Activated effector memory CD4-positive, alpha-beta T cell treated with anti-CD3 and anti-CD28 coated beads, Interleukin-2, amount 50 U/mL, for 16 hours (primary cell): ENCODE measurements at regions not wholly inside any gene's neighbourhood (a gene's known extent, or its start where the extent isn't known, plus 50 kb on each side); places are given as distances from the start of the nearest gene placed in this dataset.
A peak's percentile ranks its signal among the peaks of the same experiment; 100 is the strongest.

Experiments
- DNase-seq: peaks from one replicate; pipeline ENCODE4 v3.0.0-alpha.2; 2020

DNA sequence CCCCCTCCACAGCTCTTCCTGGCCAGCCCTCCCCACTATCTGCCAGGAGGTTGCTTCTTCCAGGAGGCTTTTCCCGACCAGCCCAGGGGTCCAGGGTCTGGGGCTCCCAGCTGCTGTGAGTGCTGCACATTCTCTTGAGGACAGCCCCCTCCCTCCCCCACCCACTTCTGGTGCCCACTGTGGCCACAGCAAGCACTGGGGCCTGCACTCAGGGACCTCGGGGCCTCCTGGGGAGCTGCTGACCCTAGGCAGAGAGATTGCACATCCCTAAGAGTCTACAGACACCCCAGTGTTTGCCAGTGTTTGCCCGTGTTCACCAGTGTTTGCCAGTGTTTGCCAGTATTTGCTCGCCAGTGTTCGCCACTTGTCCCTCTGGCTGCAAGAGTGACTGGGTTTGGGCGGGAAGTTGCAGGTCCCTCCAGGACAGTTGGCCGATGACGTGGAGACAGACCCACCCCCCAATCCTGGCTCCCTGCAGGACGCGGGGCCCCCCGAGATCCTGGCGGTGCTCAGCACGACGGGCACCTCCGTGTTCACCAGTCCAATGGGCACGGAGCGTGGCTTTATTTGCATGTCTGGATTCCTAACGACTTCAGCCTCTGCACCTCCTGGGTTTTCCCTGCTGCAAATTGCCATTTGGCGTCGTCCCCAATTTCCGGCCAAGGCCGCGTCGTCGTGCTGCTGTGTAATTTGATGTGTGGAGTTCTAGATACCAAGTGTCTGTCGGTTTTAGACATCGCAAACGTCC, 87.5 kb upstream of the NKX1-1 start:
- peak; percentile 47 for DNase-seq

- DNase-seq = peak; percentile 50
Measured at GRCh38 chr4:1492651-1493539, 86.7 kb upstream of the NKX1-1 start.

- DNase-seq = no peak
Measured at GRCh38 chr4:1492142-1492457, 85.9 kb upstream of the NKX1-1 start.

DNA sequence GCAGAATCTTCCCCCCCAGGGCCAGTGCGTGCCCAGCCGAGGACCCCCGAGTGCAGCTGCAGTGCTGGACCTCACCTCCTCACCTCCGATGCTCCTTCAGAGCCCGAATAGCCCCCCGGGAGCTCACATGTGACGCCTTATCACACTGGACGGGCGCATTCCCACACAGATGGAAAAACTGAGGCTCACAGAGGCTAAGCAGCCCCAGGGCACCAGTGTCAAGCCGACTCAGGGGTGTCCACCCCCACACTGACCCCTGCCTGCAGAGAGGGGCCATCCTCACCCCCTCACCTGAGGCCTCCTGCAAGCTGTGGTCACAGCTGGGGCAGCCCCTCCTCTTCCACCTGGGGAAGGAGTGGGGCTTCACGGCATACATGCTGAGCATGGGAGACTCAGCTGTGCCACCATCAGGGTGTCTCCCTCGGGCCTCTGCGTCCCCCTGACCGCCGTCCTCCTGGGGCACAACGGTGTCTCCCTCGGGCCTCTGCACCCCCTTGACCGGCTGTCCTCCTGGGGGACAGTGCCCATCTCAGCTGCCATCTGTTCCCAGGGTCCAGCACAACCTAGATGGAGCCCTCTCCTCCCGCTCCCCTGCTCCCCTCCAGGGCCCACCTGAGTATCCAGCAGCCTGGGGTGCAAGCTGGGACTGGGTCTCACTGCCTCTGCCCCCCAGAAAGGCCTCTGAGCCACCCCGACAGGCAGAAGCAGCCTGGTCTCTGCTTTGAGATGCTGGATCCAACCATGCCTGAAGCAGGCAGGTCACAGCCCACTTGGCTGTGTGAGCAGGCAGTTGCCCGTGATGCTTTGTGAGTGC, 85.3 kb upstream of the NKX1-1 start:
- DNase-seq = peak; percentile 50

GRCh38 chr4:1490654-1491327, 84.5 kb upstream of the NKX1-1 start:
- DNase-seq = peak; percentile 56

- DNase-seq = peak; percentile 50
Measured at GRCh38 chr4:1490011-1490653, 83.9 kb upstream of the NKX1-1 start.

GRCh38 chr4:1489639-1489995, 83.4 kb upstream of the NKX1-1 start:
- DNase-seq = peak; percentile 33

DNA sequence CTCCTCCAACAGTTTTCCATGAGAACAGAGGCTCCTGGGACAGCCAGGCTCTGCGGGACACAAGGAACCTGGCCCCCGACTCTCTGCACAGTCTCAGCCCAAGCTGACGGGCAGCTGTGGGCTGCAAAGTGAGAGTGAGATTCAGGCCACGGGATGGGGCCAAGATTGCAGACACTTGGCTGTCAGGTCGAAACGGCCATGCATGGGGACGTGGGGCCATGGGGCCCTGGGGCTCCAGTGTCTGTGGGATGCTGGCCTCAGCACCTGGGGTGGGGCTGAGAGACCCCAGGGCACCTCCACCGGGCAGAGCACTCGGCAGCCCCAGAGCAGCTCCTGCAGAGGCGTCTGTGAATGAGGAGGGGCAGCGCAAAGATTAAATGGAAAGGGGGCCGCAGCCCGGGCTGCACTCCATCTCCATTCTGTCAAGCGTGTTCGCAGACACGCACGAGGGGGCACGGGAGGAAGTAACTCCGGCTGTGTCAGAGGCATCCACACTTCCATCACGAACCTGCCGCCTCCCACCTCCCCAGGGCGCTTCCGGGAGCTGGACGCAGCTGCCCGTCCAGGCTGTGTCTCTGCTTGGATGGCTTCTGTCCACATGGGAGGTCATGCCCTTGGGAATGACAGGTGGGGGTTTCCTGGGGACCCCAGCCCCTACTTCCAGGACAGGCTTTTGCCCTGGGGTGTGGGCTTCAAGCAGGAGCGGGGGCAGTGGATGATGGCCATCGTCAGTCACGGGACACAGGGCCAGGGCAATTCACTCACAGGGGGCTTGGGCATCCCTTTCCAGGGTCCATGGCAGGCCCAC, 82.8 kb upstream of the NKX1-1 start:
- DNase-seq = peak; percentile 46

GRCh38 chr4:1488357-1488756, 82.1 kb upstream of the NKX1-1 start:
- DNase-seq = peak; percentile 19

DNA sequence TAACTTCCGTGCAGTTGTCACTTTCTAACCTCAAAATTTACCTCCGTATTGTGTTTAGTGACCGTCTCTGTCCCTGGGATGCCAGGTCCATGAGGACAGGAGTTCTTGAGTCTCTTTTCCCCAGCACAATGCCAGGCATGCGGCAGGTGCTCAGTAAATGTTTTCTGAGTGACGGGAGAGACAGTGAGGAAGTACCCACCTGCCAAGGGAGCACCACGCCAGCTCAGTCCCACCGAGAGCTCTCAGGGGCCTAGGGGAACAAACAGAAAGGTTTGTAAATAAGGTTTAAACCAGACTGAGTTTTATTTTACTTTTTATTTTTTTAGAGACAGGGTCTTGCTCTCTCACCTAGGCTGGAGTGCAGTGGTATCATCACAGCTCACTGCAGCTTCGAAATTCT, 81.5 kb upstream of the NKX1-1 start:
- DNase-seq = peak; percentile 19

- peak; percentile 33 for DNase-seq
Measured at GRCh38 chr4:1487106-1487505, 80.9 kb upstream of the NKX1-1 start.

GRCh38 chr4:1485280-1485679, 79.0 kb upstream of the NKX1-1 start:
- DNase-seq = no peak

DNA sequence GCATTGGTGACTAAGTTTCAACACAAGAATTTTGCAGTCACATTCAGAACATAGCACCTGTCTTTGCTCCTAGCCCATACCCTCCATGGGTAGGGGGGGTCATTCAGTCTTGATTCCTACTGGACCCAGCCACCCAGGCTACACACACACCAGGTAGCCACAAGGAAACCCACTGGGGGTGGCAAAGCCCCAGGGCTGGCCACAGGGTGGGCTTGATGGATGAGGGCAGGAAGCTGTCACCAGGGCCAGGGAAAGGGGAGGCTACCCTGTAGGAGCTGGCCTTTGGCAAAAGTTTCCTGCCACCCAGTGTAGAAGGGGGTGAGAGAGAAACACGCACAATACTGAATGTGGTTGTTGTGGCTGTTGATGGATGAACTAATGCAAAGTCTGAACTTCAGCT, 74.5 kb upstream of the NKX1-1 start:
- peak; percentile 28 for DNase-seq

DNA sequence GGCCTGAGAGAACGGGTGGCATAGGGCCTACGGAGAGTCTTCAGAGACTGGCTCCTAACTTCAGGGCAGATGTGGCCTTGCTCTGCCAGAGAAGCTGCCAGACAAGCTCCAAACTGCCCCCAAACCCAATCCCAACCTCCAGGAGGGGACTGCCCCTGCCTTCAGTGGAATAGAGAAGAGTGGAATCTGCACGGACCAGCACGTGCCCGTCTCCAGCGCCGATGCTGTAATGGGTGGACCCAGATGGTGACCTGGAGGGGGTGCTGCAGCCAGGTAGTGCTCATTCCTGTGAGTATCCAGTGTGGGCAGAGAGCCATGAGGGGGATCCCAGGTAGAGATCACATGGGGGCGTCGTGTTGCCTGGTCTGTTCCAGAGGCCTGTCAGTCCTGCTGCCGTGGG, 73.2 kb upstream of the NKX1-1 start:
- DNase-seq = peak; percentile 54

GRCh38 chr4:1478766-1479355, 72.6 kb upstream of the NKX1-1 start:
- DNase-seq = peak; percentile 28

DNA sequence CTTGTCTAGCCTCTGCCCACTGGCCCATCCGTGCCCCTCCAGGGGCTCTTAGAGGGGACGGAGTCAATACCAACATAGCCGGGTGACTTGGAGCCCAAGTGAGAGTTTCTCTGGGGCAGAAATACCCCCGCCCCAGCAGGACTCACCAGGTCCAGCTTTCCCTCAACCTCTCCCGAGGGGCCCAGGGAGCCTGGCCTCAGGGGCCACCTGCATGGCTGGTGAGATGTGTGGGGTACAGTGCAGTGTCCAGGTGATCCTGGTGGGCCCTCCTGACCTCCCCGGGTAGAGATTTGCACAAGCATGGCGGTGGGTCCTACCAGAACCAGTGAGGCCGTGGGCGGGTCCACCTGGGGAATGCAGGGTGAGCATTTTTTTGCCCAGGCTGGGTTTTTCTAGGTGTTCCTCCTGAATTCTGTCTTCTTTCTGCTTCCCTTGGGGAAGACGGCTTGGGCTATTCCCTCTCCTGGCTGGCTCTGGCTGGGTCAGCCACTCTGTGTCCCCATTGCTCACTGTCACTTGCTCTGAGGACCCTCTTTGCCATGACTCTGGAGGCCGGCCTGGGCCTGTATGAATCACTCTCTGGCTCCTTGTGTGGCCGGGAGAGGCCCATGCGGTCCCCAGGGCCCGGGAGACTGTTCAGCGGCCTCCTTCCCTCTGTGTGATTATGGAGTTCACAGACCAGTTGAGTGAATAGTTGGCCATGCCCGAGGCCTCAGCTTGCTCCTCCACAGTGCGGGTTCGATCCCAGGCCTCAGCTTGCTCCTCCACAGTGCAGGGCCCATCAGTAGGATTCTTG, 71.0 kb upstream of the NKX1-1 start:
- peak; percentile 34 for DNase-seq

DNA sequence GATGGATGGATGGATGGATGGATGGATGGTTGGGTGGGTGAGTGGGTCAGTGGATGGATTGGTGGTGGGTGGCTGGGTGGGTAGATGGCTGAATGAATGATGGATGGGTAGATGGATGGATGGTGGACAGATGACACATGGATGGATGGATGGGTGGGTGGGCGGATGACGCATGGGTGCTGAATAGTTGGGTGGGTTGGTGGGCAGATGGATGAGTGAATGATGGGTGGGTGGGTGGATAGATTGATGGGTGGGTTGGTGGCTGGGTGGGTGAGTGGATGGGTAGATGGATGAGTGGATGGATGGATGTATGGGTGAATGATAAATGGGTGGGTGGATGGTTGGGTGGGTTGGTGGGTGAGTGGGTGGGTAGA, 69.9 kb upstream of the NKX1-1 start:
- DNase-seq = peak; percentile 10

DNA sequence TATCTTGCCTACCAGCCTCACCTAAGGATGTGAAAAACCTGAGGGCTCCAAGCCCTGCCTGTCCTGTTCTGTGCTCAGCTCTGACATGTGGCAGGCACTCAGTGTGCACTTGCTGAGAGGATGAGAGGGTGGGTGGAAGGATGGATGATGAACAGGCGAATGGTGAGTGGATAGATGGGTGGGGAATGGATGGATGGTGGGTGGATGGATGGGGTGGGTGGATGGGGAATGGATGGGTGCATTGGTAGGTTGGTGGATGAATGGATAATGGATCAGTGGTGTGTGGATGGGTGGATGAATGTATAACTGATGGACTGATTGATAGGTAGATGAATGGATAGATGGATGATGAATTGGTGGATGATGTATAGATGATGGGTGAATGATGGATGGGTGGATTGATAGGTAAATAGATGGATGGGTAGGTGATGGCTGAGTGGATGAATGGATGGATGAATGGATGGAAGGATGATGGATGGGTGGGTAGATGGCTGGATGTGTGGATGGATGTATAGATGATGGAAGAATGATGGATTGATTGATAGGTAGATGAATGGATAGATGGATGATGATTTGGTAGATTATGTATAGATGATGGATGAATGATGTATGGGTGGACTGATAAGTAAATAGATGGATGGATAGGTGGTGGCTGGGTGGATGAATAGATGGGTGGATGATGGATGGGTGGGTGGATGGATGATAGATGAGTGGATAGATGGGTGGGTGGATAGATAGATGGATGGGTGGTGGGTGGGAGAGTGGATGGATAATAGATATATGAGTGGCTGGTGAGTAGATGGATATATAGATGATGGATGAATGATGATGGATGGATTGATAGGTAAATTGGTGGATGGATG, 69.3 kb upstream of the NKX1-1 start:
- no peak for DNase-seq
